ENCODE measurements at regions not wholly inside any gene's neighbourhood (a gene's known extent, or its start where the extent isn't known, plus 50 kb on each side); places are given as distances from the start of the nearest gene placed in this dataset. TPM values are rescaled to one million over a fixed set of nuclear protein-coding genes. Genes with fewer than 3 reads are reported as not detected.
A peak's percentile ranks its signal among the peaks of the same experiment; 100 is the strongest.
"Not testable (repeated sequence)": the region's sequence is repeated elsewhere in the genome, so short reads cannot be mapped to it uniquely, and the experiment has no call there.

DNA sequence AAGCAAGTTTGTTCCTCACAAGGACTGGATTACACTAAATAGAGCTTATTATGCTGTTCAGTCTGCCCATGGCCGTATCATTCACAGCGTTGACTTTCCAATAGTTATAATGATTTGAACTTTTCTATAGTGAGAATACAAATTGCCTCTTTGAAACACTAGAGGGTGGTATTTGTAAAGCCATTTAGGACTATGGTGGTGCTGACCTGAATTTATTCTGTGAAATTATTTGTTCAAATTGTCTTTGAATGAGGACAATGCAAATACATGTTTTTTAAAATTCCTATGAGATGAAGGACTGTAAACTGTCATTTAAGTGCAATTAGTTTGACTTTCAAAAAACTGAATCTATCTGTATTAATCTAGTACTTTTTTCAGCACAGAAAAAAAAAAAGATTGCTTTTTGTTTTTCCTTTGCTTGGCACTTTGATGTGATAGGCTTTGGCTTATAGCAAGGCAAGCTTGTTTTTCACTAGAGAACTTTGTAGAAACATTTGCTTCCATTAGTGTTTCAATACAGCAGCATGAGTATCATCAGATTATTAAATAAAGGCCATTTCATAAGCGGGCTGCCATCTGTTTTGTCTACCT, 122.7 kb upstream of the TMEM229A start:
- peak; percentile 23 for DNase-seq (ENCODE audit: low read depth)

DNA sequence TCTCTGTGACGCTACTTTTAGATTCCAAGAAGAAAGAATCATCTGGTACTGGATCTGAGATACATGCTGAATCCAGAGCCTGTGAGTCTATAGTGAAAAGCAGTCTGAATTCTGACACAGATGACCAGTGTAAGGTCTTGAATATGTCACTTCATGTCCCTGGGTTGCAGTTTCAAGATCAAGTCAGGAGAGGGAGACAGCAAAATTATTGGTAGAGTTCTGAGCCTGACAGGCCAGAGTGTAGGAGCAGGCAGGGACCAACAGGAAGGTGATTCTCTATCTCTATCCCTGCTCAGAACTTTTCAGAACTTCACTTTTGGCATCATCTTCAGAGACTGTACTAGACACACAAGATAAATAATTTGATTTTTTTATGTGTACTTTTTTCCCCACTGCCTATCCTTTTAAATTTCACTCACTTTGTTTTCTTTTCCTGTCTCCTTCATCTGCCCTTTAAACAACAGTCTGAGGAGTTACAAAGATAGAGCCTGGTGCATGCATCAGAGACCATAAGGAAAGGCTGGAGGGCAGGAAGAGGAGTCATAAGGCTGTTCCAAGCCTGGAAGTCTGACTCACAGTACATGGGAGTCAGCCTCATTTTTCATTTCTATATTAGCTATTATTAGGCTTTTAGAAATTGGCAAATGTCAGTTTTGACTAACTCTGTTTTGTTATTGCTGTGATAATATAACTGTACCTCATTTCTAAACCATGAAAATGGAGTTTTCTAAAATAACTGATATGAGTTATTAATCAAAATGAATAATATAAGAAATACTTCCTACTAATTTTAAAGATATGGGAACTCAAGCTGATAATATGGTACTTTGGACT, 120.2 kb upstream of the TMEM229A start:
- DNase-seq (ENCODE audit: low read depth): peak; percentile 72

- no peak for DNase-seq (ENCODE audit: low read depth)
Measured at GRCh38 chr7:124137664-124138063, 104.8 kb upstream of the TMEM229A start.

DNA sequence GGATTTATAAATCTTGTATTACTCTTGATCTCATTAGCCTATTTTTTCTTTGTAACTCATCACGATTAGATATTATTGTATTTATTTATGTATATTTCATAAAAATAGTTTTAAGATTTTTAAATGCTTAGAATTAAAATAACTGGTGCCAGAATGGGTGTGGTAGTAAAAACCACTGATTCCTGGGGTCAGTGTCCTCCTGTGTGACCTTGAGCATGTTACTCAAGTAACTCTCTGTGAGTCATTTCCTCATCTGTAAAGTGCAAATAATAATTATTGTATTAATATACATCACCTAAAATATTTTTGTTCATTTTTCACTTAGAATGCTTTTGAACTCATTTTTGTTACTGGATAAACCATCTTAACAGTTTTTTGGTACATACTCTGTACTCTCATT, 91.3 kb upstream of the TMEM229A start:
- no peak for DNase-seq (ENCODE audit: low read depth)

- DNase-seq (ENCODE audit: low read depth): no peak
Measured at GRCh38 chr7:124120911-124121310, 88.0 kb upstream of the TMEM229A start.

DNA sequence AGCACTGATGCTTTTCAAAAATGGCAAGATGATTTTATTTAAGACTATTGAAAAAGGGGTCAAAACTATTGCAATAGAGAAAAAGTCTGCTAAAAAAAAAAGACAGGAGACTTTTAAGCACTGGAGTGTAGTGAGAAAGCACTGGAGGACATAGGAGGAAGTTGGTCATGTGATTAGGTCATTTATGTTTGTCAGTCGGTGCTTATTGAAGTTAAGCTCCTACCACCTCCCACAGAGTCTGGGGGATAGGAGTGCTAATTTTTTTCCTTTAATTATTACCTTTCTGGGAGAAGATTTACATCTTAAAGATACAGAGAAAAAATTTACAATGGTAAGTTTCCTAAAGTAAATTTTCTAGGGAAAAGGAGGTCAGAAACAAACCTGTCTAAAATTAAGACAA, 80.2 kb upstream of the TMEM229A start:
- no peak for DNase-seq (ENCODE audit: low read depth)

- DNase-seq (ENCODE audit: low read depth): no peak
Measured at GRCh38 chr7:124106575-124106974, 73.7 kb upstream of the TMEM229A start.

GRCh38 chr7:124101173-124101768, 68.4 kb upstream of the TMEM229A start:
- peak; percentile 10 for DNase-seq (ENCODE audit: low read depth)

GRCh38 chr7:124100190-124100589, 67.3 kb upstream of the TMEM229A start:
- no peak for DNase-seq (ENCODE audit: low read depth)

DNA sequence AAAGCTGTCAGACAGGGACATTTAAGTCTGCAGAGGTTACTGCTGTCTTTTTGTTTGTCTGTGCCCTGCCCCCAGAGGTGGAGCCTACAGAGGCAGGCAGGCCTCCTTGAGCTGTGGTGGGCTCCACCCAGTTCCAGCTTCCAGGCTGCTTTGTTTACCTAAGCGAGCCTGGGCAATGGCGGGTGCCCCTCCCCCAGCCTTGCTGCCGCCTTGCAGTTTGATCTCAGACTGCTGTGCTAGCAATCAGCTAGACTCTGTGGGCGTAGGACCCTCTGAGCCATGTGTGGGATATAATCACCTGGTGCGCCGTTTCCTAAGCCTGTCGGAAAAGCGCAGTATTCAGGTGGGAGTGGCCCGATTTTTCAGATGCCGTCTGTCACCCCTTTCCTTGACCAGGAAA, 66.7 kb upstream of the TMEM229A start:
- DNase-seq (ENCODE audit: low read depth): not testable (repeated sequence)

DNA sequence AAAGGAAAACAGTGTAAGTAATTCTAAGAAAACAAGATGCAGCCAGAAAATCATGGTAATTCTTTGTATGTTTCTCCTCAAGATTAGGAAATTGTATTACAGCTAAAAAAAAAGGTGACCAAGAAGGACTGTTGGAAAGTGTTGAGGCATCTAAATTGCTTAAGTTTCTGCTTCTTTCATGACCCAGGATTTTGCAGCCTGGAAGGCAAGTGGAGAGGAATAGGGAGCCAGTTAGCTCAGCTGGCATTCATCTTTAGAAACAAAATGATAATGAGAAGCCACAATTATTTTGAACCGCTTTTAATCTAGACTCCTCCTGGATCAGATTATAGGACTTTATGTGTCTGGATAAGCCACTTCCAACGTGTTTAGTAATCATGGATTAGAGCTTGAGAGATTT, 56.8 kb upstream of the TMEM229A start:
- DNase-seq (ENCODE audit: low read depth): no peak

- no peak for DNase-seq (ENCODE audit: low read depth)
Measured at GRCh38 chr7:124088590-124088989, 55.7 kb upstream of the TMEM229A start.

- no peak for DNase-seq (ENCODE audit: low read depth)
Measured at GRCh38 chr7:124086843-124087242, 54.0 kb upstream of the TMEM229A start.

DNA sequence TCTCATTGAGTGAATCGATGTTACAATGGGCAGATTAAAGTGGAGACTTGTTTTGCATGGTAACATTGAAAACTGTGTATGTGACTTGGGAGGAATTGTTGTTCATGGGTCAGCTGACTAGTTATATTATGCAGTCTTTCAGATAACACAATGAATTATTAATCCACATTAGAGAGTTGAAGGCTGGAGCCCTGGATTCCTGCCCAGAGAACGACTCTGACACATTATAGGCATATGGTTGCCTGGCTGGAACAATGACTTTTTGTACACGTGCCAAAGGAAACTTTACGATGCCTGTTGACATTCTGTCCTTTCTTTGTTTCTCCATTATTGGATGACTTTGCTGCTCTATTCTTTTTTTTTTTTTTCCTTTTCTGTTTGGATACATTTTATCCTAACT, 52.3 kb upstream of the TMEM229A start:
- DNase-seq (ENCODE audit: low read depth): peak; percentile 40

DNA sequence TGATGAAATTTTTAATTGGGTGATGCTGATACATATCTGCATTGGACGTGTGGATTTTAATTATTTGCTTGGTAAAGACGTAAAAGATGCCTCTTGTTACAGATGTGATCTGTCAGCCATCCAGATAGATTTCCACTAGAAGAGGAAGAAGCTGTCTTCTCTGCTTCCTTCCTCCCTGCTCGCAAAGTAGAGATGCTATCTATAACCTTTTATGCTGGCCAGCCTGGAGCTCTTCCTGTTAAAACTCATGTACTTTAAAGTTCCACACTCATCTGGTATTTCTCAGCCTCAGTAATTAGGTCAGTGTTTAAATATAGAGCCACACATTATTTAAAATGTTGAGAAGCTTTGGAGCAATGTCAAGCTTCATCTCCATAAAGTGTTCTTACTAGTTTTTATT, 51.2 kb upstream of the TMEM229A start:
- DNase-seq (ENCODE audit: low read depth): no peak

Small RNA genes in the stretch of these regions (small RNA-seq; reads per million reads assigned to genes)
- gene RNU6-102P: not detected
